Stimulated activated CD4-positive, alpha-beta T cell treated with anti-CD3 and anti-CD28 coated beads, Interleukin-1b, Interleukin-23, amount 100 ng/mL, for 24 hours (primary cell): ENCODE measurements at regions not wholly inside any gene's neighbourhood (a gene's known extent, or its start where the extent isn't known, plus 50 kb on each side); places are given as distances from the start of the nearest gene placed in this dataset.
A peak's percentile ranks its signal among the peaks of the same experiment; 100 is the strongest.
"Not testable (repeated sequence)": the region's sequence is repeated elsewhere in the genome, so short reads cannot be mapped to it uniquely, and the experiment has no call there.

Experiments
- DNase-seq, 4 experiments: peaks; one replicate each; pipeline ENCODE4 v3.0.0-alpha.2; 2020; ENCODE audit warnings: low read depth in 4 of 4, low spot score in 1 of 4

- no peak for DNase-seq
These were observed 121.7 kb downstream of the NREP start for GRCh38 chr5:111635151-111635902.

GRCh38 chr5:111631328-111631727 is 119.0 kb upstream of the STARD4 start:
- no peak for DNase-seq

- no peak for DNase-seq
These were observed 116.6 kb upstream of the STARD4 start for GRCh38 chr5:111628901-111629300.

- DNase-seq, result peak in 2 of 4 experiments; percentile 18 to 48
These were observed 115.5 kb upstream of the STARD4 start for GRCh38 chr5:111627862-111628261.

- DNase-seq, result no peak
These were observed 114.3 kb upstream of the STARD4 start for GRCh38 chr5:111626473-111627148.

- no peak for DNase-seq
These were observed 106.4 kb upstream of the STARD4 start for GRCh38 chr5:111618623-111619271.

GRCh38 chr5:111615054-111615453 is 102.7 kb upstream of the STARD4 start:
- DNase-seq, result no peak

GRCh38 chr5:111612013-111612630 is 99.8 kb upstream of the STARD4 start:
- not testable (repeated sequence) for DNase-seq

- DNase-seq, result no peak
These were observed 93.9 kb upstream of the STARD4 start for GRCh38 chr5:111606194-111606593.

GRCh38 chr5:111603446-111603827 is 91.1 kb upstream of the STARD4 start:
- DNase-seq, result no peak

GRCh38 chr5:111602817-111603445 is 90.6 kb upstream of the STARD4 start:
- no peak for DNase-seq

GRCh38 chr5:111598996-111599395 is 86.7 kb upstream of the STARD4 start:
- DNase-seq, result no peak

GRCh38 chr5:111597491-111597890 is 85.2 kb upstream of the STARD4 start:
- DNase-seq, result no peak

GRCh38 chr5:111596705-111597104 is 84.4 kb upstream of the STARD4 start:
- DNase-seq, result no peak

GRCh38 chr5:111595425-111595824 is 83.1 kb upstream of the STARD4 start:
- DNase-seq, result no peak

GRCh38 chr5:111589316-111589715 is 77.0 kb upstream of the STARD4 start:
- DNase-seq, result no peak

GRCh38 chr5:111587728-111588127 is 75.4 kb upstream of the STARD4 start:
- DNase-seq, result no peak

- no peak for DNase-seq
These were observed 73.6 kb upstream of the STARD4 start for GRCh38 chr5:111585946-111586345.

GRCh38 chr5:111585291-111585690 is 73.0 kb upstream of the STARD4 start:
- DNase-seq, result no peak

- no peak for DNase-seq
These were observed 72.3 kb upstream of the STARD4 start for GRCh38 chr5:111584651-111585050.

- no peak for DNase-seq
These were observed 71.4 kb upstream of the STARD4 start for GRCh38 chr5:111583758-111584203.
